ENCODE measurements at regions not wholly inside any gene's neighbourhood (a gene's known extent, or its start where the extent isn't known, plus 50 kb on each side); places are given as distances from the start of the nearest gene placed in this dataset.

DNA sequence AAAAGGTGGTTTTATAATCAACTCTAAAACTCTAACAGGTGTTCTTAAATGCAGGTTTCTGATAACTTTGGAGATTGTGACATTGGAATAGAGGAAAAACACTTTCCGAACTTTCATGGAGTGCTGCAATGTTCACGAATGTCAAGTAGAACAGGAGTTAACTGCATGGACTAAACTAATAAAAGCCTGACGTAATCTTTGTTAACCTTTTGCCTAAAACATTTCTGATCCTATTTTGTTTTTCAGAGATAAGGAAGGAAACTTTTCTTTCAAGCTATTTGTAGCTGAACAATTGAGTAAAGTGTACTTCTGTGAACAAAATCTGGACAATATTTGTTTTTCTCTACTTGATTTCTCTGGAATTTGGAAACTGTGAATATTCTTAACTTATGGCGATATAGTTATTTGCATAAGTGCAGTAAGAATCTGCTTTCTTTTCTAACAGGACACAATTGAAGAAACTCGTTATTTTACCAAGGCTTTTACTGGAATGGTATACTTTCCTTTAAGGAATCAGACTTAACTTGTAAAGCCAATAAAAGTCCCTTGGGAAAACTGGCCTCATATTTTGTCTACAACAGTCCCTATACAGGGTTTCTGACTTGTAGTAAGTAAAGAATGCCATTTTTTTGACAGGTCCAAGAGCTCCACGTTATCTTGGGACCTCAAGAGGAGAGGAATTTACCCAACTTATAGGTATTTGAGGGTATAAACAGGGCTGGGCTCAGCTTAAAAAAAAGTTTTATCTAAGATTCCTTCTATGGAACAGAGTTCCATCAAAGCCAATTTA, 154.7 kb downstream of the NXNL2 start:
- H3K27me3 Mint-ChIP-seq (ENCODE audit: low read depth in 3 of 3) = peaks cover 3 to 5% (median 4%) of the 10 kb centered on the region in 3 donors
- no peak overlapping the region for H2AFZ ChIP-seq (ENCODE audit: insufficient read depth, low read depth, low read length, poor library complexity, severe bottlenecking)
- DNase-seq = no peak
- H3K36me3 Mint-ChIP-seq = no peaks in the 10 kb centered on the region
- H3K9me3 Mint-ChIP-seq = peaks cover 2 to 15% (median 10%) of the 10 kb centered on the region in 7 donors
- WGBS (ENCODE audit: insufficient coverage) = no CpG with 5 or more reads among the region's 6 CpGs
- TF ChIP-seq, protein P1, sequence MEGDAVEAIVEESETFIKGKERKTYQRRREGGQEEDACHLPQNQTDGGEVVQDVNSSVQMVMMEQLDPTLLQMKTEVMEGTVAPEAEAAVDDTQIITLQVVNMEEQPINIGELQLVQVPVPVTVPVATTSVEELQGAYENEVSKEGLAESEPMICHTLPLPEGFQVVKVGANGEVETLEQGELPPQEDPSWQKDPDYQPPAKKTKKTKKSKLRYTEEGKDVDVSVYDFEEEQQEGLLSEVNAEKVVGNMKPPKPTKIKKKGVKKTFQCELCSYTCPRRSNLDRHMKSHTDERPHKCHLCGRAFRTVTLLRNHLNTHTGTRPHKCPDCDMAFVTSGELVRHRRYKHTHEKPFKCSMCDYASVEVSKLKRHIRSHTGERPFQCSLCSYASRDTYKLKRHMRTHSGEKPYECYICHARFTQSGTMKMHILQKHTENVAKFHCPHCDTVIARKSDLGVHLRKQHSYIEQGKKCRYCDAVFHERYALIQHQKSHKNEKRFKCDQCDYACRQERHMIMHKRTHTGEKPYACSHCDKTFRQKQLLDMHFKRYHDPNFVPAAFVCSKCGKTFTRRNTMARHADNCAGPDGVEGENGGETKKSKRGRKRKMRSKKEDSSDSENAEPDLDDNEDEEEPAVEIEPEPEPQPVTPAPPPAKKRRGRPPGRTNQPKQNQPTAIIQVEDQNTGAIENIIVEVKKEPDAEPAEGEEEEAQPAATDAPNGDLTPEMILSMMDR (IDR thresholded peaks at IDR 0.05) = no peak
- no peak overlapping the region for H3K27ac Mint-ChIP-seq
- no peak overlapping the region for H3K27ac ChIP-seq (ENCODE audit: low read depth in 1 of 2, low read length in 2 of 2)
- H3K9me3 ChIP-seq (replicated peaks in 1 of 2; ENCODE audit: control insufficient read depth in 1 of 2, insufficient read depth in 1 of 2, low read length in 2 of 2) = peaks cover 0 to 4% of the 10 kb centered on the region in 2 donors
- no peaks in the 10 kb centered on the region for H3K79me2 ChIP-seq (ENCODE audit: insufficient read depth, low read length)
- intact Hi-C loops (cut with micrococcal nuclease) = no loop called here
- H4K20me1 ChIP-seq (ENCODE audit: insufficient read depth, low read length) = no peaks in the 10 kb centered on the region
- H3K4me1 ChIP-seq (ENCODE audit: control insufficient read depth in 1 of 2, insufficient read depth in 2 of 2, low read length in 2 of 2) = no peaks in the 10 kb centered on the region
- no peak overlapping the region for H3K4me3 ChIP-seq (replicated peaks in 1 of 3; ENCODE audit: low read depth in 2 of 3, low read length in 3 of 3)
- H3K36me3 ChIP-seq (replicated peaks in 1 of 2; ENCODE audit: control insufficient read depth in 1 of 2, insufficient read depth in 2 of 2, low read length in 2 of 2) = no peaks in the 10 kb centered on the region
- H3K27me3 ChIP-seq (ENCODE audit: control insufficient read depth in 2 of 2, insufficient read depth in 2 of 2, low read length in 2 of 2) = no peaks in the 10 kb centered on the region
- H3K9ac ChIP-seq (ENCODE audit: insufficient read depth, low read length, poor library complexity, severe bottlenecking) = no peak overlapping the region
- H3K4me2 ChIP-seq (replicated peaks; ENCODE audit: extremely low read depth, low read length, poor library complexity, severe bottlenecking) = no peak overlapping the region
- no peak overlapping the region for H3K4me3 Mint-ChIP-seq
- H3K4me1 Mint-ChIP-seq = no peaks in the 10 kb centered on the region

DNA sequence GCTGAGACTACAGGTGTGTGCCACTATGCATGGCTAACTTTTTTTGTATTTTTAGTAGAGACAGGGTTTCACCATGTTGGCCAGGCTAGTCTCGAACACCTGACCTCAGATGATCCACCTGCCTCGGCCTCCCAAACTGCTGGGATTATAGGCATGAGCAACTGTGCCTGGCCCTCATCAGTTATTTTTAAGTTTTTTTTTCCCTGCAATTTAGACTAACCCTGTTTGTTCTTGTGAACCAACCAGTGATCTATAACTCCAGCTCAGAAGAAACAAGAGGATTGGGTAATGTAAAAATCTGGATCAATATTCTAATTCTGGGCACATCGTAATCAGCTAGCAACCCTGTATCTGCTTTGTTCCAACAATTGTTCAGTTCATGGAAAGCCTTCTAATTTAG, 155.7 kb downstream of the NXNL2 start:
- no peak overlapping the region for H3K9ac ChIP-seq (ENCODE audit: insufficient read depth, low read length, poor library complexity, severe bottlenecking)
- H3K36me3 Mint-ChIP-seq = no peaks in the 10 kb centered on the region
- no peak overlapping the region for H3K4me2 ChIP-seq (replicated peaks; ENCODE audit: extremely low read depth, low read length, poor library complexity, severe bottlenecking)
- H3K4me1 Mint-ChIP-seq = no peaks in the 10 kb centered on the region
- no peaks in the 10 kb centered on the region for H3K27me3 ChIP-seq (ENCODE audit: control insufficient read depth in 2 of 2, insufficient read depth in 2 of 2, low read length in 2 of 2)
- TF ChIP-seq, protein P1 (IDR thresholded peaks at IDR 0.05) = no peak
- peaks cover 3 to 8% (median 4%) of the 10 kb centered on the region in 3 donors for H3K27me3 Mint-ChIP-seq (ENCODE audit: low read depth in 3 of 3)
- H3K79me2 ChIP-seq (ENCODE audit: insufficient read depth, low read length) = no peaks in the 10 kb centered on the region
- no peaks in the 10 kb centered on the region for H3K4me1 ChIP-seq (ENCODE audit: control insufficient read depth in 1 of 2, insufficient read depth in 2 of 2, low read length in 2 of 2)
- no peak overlapping the region for H3K27ac Mint-ChIP-seq
- peaks cover 2 to 14% (median 10%) of the 10 kb centered on the region in 7 donors for H3K9me3 Mint-ChIP-seq
- no peak for DNase-seq
- no peak overlapping the region for H3K27ac ChIP-seq (ENCODE audit: low read depth in 1 of 2, low read length in 2 of 2)
- no peak overlapping the region for H2AFZ ChIP-seq (ENCODE audit: insufficient read depth, low read depth, low read length, poor library complexity, severe bottlenecking)
- no peak overlapping the region for H3K4me3 ChIP-seq (replicated peaks in 1 of 3; ENCODE audit: low read depth in 2 of 3, low read length in 3 of 3)
- H3K4me3 Mint-ChIP-seq = no peak overlapping the region
- H3K9me3 ChIP-seq (replicated peaks in 1 of 2; ENCODE audit: control insufficient read depth in 1 of 2, insufficient read depth in 1 of 2, low read length in 2 of 2) = peaks cover 0 to 4% of the 10 kb centered on the region in 2 donors
- H3K36me3 ChIP-seq (replicated peaks in 1 of 2; ENCODE audit: control insufficient read depth in 1 of 2, insufficient read depth in 2 of 2, low read length in 2 of 2) = no peaks in the 10 kb centered on the region
- 100% methylated on average over 2 of the region's 3 CpGs for WGBS (ENCODE audit: insufficient coverage)
- intact Hi-C loops (cut with micrococcal nuclease) = no loop called here
- H4K20me1 ChIP-seq (ENCODE audit: insufficient read depth, low read length) = no peaks in the 10 kb centered on the region

Data from CD14-positive monocyte (primary cell).